NCI-H1092 treated with DMSO at 0.1 percent for 48 hours (cell line): ENCODE measurements at regions not wholly inside any gene's neighbourhood (a gene's known extent, or its start where the extent isn't known, plus 50 kb on each side); places are given as distances from the start of the nearest gene placed in this dataset.
A peak's percentile ranks its signal among the peaks of the same experiment; 100 is the strongest.
"Not testable (repeated sequence)": the region's sequence is repeated elsewhere in the genome, so short reads cannot be mapped to it uniquely, and the experiment has no call there.

Source experiments
- DNase-seq: peaks from one replicate; lab custom pipeline; 2025; lab: John Stamatoyannopoulos, UW

DNA sequence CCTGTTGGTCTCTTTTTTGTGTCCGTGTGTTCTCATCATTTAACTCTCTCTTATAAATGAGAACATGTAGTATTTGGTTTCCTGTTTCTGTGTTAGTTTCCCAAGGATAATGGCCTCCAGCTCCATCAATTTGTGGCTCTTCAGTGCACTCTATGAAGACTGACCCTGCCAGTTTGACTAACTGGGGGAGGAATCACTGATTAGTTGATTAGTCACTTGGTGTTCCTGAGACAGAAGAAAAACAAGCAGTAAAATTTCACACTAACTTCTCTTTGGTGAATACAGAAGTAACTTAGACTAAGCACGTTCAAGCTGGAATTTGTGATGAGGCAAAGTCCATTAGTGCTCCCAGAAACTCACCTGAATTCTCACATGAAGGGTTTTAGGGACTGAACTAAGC is 495.8 kb upstream of the RORB start:
- DNase-seq: no peak

DNA sequence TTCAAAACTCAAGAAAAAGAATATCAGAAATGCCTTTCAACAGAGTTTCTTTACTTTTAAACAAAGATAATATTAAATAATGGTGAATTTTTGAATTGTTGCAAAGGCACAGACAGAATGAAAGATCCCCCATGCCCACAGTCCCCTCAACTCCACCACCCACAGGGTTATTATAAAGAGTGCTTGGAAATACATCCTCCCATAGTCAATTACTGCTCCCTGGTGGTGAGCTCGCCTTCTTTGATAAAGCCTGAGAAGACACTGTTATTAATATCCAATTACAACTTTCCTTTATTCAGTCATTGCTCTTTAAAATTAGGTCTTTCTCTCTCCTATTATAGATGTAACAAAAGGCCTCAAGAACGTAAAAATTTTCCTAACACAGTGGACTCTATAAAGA is 490.2 kb upstream of the RORB start:
- peak; percentile 10 for DNase-seq

DNA sequence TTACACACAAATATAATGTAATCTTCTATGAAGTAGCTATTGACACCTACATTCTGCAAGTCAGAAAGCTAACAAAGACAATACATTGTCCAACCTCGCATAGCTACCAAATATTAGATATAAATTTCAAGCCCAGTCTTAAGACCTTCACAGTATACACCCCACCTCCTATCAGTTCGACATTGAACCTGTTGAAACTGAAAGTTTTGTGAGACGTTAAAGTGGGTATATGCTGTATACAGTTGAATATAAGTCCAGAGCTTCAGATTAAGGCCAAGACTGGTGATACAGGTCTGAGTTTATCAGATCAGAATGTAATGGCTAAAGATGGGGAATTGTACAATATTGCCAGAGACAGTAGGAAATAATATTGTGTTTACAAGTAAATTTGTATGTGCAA is 489.3 kb upstream of the RORB start:
- no peak for DNase-seq

DNA sequence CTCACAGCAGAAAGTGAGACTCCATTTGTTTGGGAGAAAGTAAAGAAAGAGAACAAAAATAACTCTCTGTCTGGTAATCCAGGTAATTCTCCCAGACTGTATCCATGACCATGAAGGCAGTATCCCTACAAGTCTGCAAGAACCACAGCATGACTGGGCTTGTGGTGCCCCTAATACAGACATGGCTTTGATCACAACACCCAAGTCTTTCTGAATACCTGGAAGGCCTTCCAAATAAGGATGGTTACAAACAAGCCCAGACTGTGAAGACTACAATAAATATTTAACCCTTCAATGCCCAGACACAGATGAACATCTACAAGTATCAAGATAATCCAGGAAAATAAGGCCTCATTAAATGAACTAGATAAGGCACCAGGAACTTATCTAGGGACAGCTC is 481.1 kb upstream of the RORB start:
- no peak for DNase-seq

- no peak for DNase-seq
These were observed 471.7 kb upstream of the RORB start for GRCh38 chr9:74025402-74025925.

DNA sequence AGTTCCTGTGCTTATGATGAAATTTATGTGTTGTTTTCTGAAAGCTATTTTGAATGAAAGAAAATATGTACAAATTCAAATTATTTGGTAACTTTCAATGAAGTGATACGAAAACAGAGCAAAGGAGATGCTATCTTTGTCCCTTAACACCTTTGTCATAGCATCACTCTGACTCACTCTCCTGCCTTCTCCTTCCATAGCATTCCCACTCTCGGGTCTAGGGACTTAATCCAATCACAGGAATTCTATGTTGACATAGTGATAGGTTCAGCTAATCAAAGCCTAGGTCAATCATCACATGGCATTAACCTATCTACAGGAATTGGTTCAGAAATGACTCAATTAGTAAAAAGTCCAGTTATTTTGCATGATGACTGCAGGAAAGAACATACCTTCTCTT is 464.7 kb upstream of the RORB start:
- no peak for DNase-seq

DNA sequence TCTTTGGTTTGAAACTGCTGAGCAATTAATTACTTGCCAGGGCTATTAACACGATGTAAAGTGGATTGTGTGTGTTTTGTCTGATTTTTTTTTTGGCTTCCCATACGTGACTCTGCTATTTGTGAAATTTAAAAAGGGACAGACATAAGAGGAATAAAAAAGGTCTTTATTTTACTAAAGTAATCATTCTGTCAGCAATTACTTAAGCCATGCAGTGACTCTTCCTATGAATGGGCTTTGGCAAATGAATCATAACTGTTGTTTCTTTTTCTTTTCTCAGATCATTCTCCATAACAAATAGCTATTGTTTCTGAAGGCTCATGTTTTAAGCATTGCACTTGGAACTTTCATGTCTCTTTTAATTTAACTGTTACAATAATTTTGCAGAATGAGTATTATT is 461.3 kb upstream of the RORB start:
- no peak for DNase-seq

DNA sequence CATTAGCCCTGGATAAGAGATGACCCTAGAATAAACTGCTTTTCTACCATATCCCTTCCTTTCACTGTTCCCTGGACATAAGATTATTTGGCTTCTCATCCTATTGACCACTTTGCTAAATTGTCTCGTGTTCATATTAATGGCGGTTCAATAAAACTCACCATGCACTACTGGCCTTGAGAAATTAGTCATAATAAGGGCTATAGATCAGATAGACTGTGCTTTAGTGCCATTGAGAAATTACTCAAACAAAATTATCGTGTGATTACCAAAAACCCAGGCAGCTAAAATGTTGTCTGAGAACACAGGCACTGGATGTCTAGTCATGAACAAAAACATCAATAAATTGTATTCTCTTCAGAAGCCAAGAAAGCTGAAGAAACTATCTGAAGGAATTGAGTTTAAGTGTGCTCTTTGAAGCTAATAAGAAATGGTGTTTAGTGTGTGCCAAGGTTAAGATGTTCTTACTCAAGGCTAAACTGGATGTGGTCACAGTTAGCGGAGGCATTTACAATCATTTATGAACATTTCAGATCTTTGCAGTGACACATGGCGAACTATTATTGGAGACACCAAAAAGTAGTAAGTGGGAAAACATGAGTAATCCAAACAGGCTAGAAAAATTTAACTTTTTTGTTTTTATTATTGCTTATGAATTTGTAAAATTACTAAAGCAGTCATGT is 460.4 kb upstream of the RORB start:
- no peak for DNase-seq

- no peak for DNase-seq
These were observed 459.9 kb upstream of the RORB start for GRCh38 chr9:74037274-74037673.

DNA sequence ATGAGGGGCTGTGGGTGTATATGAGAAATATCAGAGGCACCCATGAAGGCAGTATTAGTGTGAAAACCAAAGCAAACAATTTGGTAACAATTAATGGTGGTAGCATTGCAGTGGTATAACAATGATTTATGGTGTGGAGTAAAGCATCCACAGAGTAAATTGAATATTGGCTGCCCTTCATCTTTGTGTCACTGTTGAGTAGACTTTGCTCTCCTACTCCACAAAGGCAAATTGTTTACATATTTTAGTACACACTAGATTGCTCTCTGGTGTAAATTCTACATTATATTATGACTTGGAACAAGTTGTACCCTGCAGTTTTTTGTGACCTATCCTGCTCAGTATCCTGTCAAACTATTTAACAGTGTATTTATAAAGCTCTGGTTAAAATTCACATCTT is 455.5 kb upstream of the RORB start:
- DNase-seq: no peak

DNA sequence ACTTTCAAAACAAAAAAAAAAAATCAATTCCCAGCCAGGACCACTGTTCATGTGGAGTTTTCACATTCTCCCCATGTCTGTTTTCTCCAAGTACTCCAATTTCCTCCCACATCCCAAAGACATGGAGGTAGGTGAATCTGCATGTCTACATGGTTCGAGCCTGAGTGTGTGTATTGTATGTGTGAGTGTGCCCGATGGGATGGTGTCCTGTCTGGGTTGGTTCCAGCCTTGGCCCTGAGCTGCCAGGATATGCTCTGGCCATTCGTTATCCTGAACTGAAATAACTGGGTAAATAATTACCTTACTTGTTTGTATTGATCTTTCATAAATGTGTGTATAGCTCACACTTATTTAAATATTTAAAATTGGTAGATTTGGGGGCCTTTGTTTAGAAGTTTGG is 452.3 kb upstream of the RORB start:
- no peak for DNase-seq

GRCh38 chr9:74056023-74056422 is 441.1 kb upstream of the RORB start:
- no peak for DNase-seq

GRCh38 chr9:74057051-74057450 is 440.1 kb upstream of the RORB start:
- not testable (repeated sequence) for DNase-seq

- no peak for DNase-seq
These were observed 432.4 kb upstream of the RORB start for GRCh38 chr9:74064702-74065101.

DNA sequence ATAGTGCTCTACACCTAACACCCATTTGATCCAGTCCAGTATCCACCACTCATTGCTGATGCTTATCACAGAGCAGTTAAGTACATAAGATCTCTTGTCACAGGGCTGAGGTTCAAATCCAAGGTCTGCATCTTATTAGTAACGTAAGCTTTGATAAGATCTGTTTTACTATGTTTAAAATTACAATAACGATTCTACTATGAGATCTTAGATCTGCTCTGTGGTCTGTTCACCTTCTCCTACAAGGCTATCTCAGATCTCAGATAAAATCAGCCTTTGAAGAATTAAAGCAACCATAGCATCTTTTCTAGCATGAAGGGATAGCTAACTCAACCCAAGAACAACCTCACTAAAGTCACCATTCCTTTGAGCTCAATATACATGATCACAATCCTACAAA is 431.0 kb upstream of the RORB start:
- DNase-seq: no peak

DNA sequence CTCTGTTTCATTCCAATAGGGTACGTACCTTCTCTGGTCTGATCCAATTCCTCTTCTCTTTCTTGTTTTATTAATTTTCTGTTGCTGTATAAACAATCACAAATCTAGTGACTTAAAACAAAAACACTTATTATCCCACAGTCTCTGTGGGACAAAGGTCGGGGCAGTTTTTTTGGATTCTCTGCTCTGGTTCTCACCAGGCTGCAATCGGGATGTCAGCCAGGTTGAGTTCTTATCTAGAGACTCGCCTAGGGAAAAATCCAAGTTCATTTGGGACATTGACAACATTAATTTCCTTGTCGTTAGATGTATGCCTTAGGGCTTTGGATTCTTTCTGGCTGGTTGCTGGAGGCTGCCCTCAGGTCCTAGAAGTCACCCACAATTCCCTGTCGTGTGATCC is 430.5 kb upstream of the RORB start:
- DNase-seq: no peak

- DNase-seq: no peak
These were observed 425.6 kb upstream of the RORB start for GRCh38 chr9:74071502-74071901.

DNA sequence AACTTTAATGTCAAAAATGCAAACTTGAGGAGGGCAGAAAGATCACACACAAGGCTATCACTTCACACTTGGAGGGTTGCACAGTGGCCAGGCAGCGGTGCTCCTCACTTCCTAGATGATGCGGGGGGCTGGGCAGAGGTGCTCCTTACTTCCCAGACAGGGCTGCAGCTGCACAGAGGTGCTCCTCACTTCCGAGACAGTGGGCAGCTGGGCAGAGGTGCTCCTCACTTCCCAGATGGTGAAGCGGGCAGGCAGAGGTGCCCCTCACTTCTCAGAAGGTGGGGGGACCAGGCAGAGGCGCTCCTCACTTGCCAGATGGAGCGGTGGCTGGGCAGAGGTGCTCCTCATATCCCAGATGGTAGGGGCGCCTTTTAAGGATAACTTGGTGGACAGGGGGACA is 423.2 kb upstream of the RORB start:
- DNase-seq: no peak

DNA sequence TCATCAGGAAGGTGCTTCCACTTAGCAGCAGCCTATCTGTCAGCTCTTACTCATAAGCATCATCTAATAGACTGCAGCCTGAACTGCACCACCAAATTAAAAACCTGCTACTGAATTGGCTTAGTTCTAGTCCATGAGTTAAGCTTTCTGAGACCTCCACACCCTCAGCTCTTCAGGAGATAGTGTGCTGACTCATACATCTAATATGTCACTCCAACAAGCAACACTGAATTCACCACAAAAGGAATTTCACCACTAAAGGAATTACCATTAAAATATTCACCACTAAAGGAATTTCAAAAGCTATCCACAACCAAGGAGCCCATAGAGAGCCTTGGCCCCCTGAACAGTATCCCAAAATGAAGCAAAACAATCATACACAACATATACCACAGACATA is 418.5 kb upstream of the RORB start:
- no peak for DNase-seq

DNA sequence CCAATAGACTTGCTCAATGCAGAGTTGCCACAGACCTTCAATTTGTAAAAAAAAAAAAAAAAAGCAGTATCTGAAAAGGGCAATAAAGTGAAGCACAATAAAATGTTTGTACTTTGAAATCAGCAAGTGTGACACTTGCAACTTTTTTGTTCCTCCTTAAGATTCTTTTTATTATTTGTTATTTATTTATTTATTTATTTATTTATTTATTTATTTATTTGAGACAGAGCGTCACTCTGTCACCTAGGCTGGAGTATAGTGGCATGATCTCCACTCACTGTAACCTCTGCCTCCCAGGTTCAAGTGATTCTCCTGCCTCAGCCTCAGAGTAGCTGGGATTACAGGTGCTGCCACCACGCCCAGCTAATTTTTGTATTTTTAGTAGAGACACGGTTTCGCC is 416.5 kb upstream of the RORB start:
- not testable (repeated sequence) for DNase-seq

- DNase-seq: no peak
These were observed 413.3 kb upstream of the RORB start for GRCh38 chr9:74083681-74084433.

GRCh38 chr9:74085384-74086037 is 411.6 kb upstream of the RORB start:
- DNase-seq: not testable (repeated sequence)

GRCh38 chr9:74090921-74091320 is 406.2 kb upstream of the RORB start:
- DNase-seq: not testable (repeated sequence)
